GM12875 (cell line): ENCODE measurements at regions not wholly inside any gene's neighbourhood (a gene's known extent, or its start where the extent isn't known, plus 50 kb on each side); places are given as distances from the start of the nearest gene placed in this dataset.

ENCODE experiments used
- H3K4me3 ChIP-seq: one replicate; pipeline ENCODE4 v1.5.1; 2011; ENCODE audit warnings: low read depth, low read length, control low read depth
- CTCF ChIP-seq: IDR thresholded peaks from 2 replicates; pipeline ENCODE4 v1.5.1; 2011; ENCODE audit warnings: low read depth, mild to moderate bottlenecking, control low read depth, inconsistent platforms, low read length, moderate library complexity, borderline replicate concordance; ENCODE audit not compliant: insufficient read depth

- no peak for TF ChIP-seq CTCF
These were observed 127.7 kb downstream of the ALDH8A1 start for GRCh38 chr6:134821928-134822864.

GRCh38 chr6:134821397-134821796, 128.5 kb downstream of the ALDH8A1 start:
- no peak for TF ChIP-seq CTCF
- H3K4me3 ChIP-seq, result no peak overlapping the region

More at GRCh38 chr6:134821928-134822864, 127.7 kb downstream of the ALDH8A1 start:
- no peak overlapping the region for H3K4me3 ChIP-seq

- no peak overlapping the region for H3K4me3 ChIP-seq
- TF ChIP-seq CTCF, result no peak
These were observed 129.8 kb downstream of the ALDH8A1 start for GRCh38 chr6:134819863-134820800.

- H3K4me3 ChIP-seq, result no peak overlapping the region
- no peak for TF ChIP-seq CTCF
These were observed 130.7 kb downstream of the ALDH8A1 start for GRCh38 chr6:134819236-134819635.

GRCh38 chr6:134817448-134817847, 132.5 kb downstream of the ALDH8A1 start:
- no peak for TF ChIP-seq CTCF
- H3K4me3 ChIP-seq, result no peak overlapping the region

GRCh38 chr6:134816780-134817179, 133.1 kb downstream of the ALDH8A1 start:
- no peak for TF ChIP-seq CTCF
- no peak overlapping the region for H3K4me3 ChIP-seq
